ENCODE measurements at regions not wholly inside any gene's neighbourhood (a gene's known extent, or its start where the extent isn't known, plus 50 kb on each side); places are given as distances from the start of the nearest gene placed in this dataset.
"Not testable (repeated sequence)": the region's sequence is repeated elsewhere in the genome, so short reads cannot be mapped to it uniquely, and the experiment has no call there.

GRCh38 chr2:7094231-7094741 is 177.1 kb downstream of the RNF144A start:
- Histone ChIP-seq H3K4me3 (ENCODE audit: low read length in 2 of 2) (no peak overlapping the region), H3K9me3 (ENCODE audit: control insufficient read depth in 2 of 2, insufficient read depth in 1 of 2, low read length in 1 of 2) (no peaks in the 10 kb centered on the region), H3K27me3 (ENCODE audit: control insufficient read depth in 2 of 2, insufficient read depth in 1 of 2, low read length in 1 of 2) (no peaks in the 10 kb centered on the region), H3K36me3 (ENCODE audit: control insufficient read depth in 2 of 2, insufficient read depth in 2 of 2, low read length in 1 of 2) (no peaks in the 10 kb centered on the region), H3K27ac (ENCODE audit: low read depth in 1 of 2, low read length in 1 of 2) (no peak overlapping the region), H3K4me1 (ENCODE audit: control insufficient read depth in 2 of 2, insufficient read depth in 2 of 2, low read length in 2 of 2) (peaks cover 0 to 6% of the 10 kb centered on the region in 2 donors)
- 91% methylated on average over 12 of the region's 12 CpGs for WGBS
- no peak for DNase-seq (ENCODE audit: low read depth in 6 of 9, low spot score in 9 of 9)

GRCh38 chr2:7096726-7097352 is 179.6 kb downstream of the RNF144A start:
- Histone ChIP-seq H3K9me3 (ENCODE audit: control insufficient read depth in 2 of 2, insufficient read depth in 1 of 2, low read length in 1 of 2) (no peaks in the 10 kb centered on the region), H3K27ac (ENCODE audit: low read depth in 1 of 2, low read length in 1 of 2) (no peak overlapping the region), H3K4me3 (ENCODE audit: low read length in 2 of 2) (no peak overlapping the region), H3K36me3 (ENCODE audit: control insufficient read depth in 2 of 2, insufficient read depth in 2 of 2, low read length in 1 of 2) (no peaks in the 10 kb centered on the region), H3K27me3 (ENCODE audit: control insufficient read depth in 2 of 2, insufficient read depth in 1 of 2, low read length in 1 of 2) (no peaks in the 10 kb centered on the region), H3K4me1 (ENCODE audit: control insufficient read depth in 2 of 2, insufficient read depth in 2 of 2, low read length in 2 of 2) (peaks cover 0 to 6% of the 10 kb centered on the region in 2 donors)
- WGBS = 92% methylated on average over 20 of the region's 20 CpGs
- no peak for DNase-seq (ENCODE audit: low read depth in 6 of 9, low spot score in 9 of 9)

GRCh38 chr2:7097353-7097895 is 180.2 kb downstream of the RNF144A start:
- H3K9me3 ChIP-seq (ENCODE audit: control insufficient read depth in 2 of 2, insufficient read depth in 1 of 2, low read length in 1 of 2) = no peaks in the 10 kb centered on the region
- peaks cover 0 to 6% of the 10 kb centered on the region in 2 donors for H3K4me1 ChIP-seq (ENCODE audit: control insufficient read depth in 2 of 2, insufficient read depth in 2 of 2, low read length in 2 of 2)
- H3K27me3 ChIP-seq (ENCODE audit: control insufficient read depth in 2 of 2, insufficient read depth in 1 of 2, low read length in 1 of 2) = no peaks in the 10 kb centered on the region
- H3K27ac ChIP-seq (ENCODE audit: low read depth in 1 of 2, low read length in 1 of 2) = no peak overlapping the region
- H3K36me3 ChIP-seq (ENCODE audit: control insufficient read depth in 2 of 2, insufficient read depth in 2 of 2, low read length in 1 of 2) = no peaks in the 10 kb centered on the region
- 2% methylated on average over 18 of the region's 18 CpGs for WGBS
- peak; percentile 37 to 84 (median 67) for DNase-seq (ENCODE audit: low read depth in 6 of 9, low spot score in 9 of 9)
- H3K4me3 ChIP-seq (ENCODE audit: low read length in 2 of 2) = no peak overlapping the region

GRCh38 chr2:7098816-7099215 is 181.6 kb downstream of the RNF144A start:
- WGBS = 95% methylated on average over 4 of the region's 4 CpGs
- H3K4me1 ChIP-seq (ENCODE audit: control insufficient read depth in 2 of 2, insufficient read depth in 2 of 2, low read length in 2 of 2) = peaks cover 0 to 6% of the 10 kb centered on the region in 2 donors
- H3K27ac ChIP-seq (ENCODE audit: low read depth in 1 of 2, low read length in 1 of 2) = no peak overlapping the region

GRCh38 chr2:7099687-7100086 is 182.5 kb downstream of the RNF144A start:
- not testable (repeated sequence) for H3K9me3 ChIP-seq (ENCODE audit: control insufficient read depth in 2 of 2, insufficient read depth in 1 of 2, low read length in 1 of 2); H3K27ac ChIP-seq (ENCODE audit: low read depth in 1 of 2, low read length in 1 of 2); H3K4me3 ChIP-seq (ENCODE audit: low read length in 2 of 2); H3K27me3 ChIP-seq (ENCODE audit: control insufficient read depth in 2 of 2, insufficient read depth in 1 of 2, low read length in 1 of 2); H3K4me1 ChIP-seq (ENCODE audit: control insufficient read depth in 2 of 2, insufficient read depth in 2 of 2, low read length in 2 of 2); DNase-seq (ENCODE audit: low read depth in 6 of 9, low spot score in 9 of 9); H3K36me3 ChIP-seq (ENCODE audit: control insufficient read depth in 2 of 2, insufficient read depth in 2 of 2, low read length in 1 of 2)
- WGBS = 82% methylated on average over 4 of the region's 4 CpGs

More at GRCh38 chr2:7098816-7099215, 181.6 kb downstream of the RNF144A start:
- Histone ChIP-seq H3K9me3 (ENCODE audit: control insufficient read depth in 2 of 2, insufficient read depth in 1 of 2, low read length in 1 of 2) (no peaks in the 10 kb centered on the region), H3K4me3 (ENCODE audit: low read length in 2 of 2) (no peak overlapping the region), H3K27me3 (ENCODE audit: control insufficient read depth in 2 of 2, insufficient read depth in 1 of 2, low read length in 1 of 2) (no peaks in the 10 kb centered on the region), H3K36me3 (ENCODE audit: control insufficient read depth in 2 of 2, insufficient read depth in 2 of 2, low read length in 1 of 2) (no peaks in the 10 kb centered on the region)
- DNase-seq (ENCODE audit: low read depth in 6 of 9, low spot score in 9 of 9) = no peak

- Histone ChIP-seq H3K36me3 (ENCODE audit: control insufficient read depth in 2 of 2, insufficient read depth in 2 of 2, low read length in 1 of 2) (no peaks in the 10 kb centered on the region), H3K9me3 (ENCODE audit: control insufficient read depth in 2 of 2, insufficient read depth in 1 of 2, low read length in 1 of 2) (no peaks in the 10 kb centered on the region), H3K27me3 (ENCODE audit: control insufficient read depth in 2 of 2, insufficient read depth in 1 of 2, low read length in 1 of 2) (no peaks in the 10 kb centered on the region), H3K27ac (ENCODE audit: low read depth in 1 of 2, low read length in 1 of 2) (no peak overlapping the region), H3K4me1 (ENCODE audit: control insufficient read depth in 2 of 2, insufficient read depth in 2 of 2, low read length in 2 of 2) (peaks cover 0 to 3% of the 10 kb centered on the region in 2 donors), H3K4me3 (ENCODE audit: low read length in 2 of 2) (no peak overlapping the region)
- WGBS = 97% methylated on average over 4 of the region's 4 CpGs
- no peak for DNase-seq (ENCODE audit: low read depth in 6 of 9, low spot score in 9 of 9)
Observed at GRCh38 chr2:7102826-7103225, 185.6 kb downstream of the RNF144A start.

GRCh38 chr2:7108792-7109532 is 191.8 kb downstream of the RNF144A start:
- DNase-seq (ENCODE audit: low read depth in 6 of 9, low spot score in 9 of 9) = no peak
- H3K9me3 ChIP-seq (ENCODE audit: control insufficient read depth in 2 of 2, insufficient read depth in 1 of 2, low read length in 1 of 2) = no peaks in the 10 kb centered on the region
- no peaks in the 10 kb centered on the region for H3K36me3 ChIP-seq (ENCODE audit: control insufficient read depth in 2 of 2, insufficient read depth in 2 of 2, low read length in 1 of 2)
- no peaks in the 10 kb centered on the region for H3K27me3 ChIP-seq (ENCODE audit: control insufficient read depth in 2 of 2, insufficient read depth in 1 of 2, low read length in 1 of 2)
- no peak overlapping the region for H3K27ac ChIP-seq (ENCODE audit: low read depth in 1 of 2, low read length in 1 of 2)
- no peak overlapping the region for H3K4me3 ChIP-seq (ENCODE audit: low read length in 2 of 2)
- 83% methylated on average over 13 of the region's 13 CpGs for WGBS
- H3K4me1 ChIP-seq (ENCODE audit: control insufficient read depth in 2 of 2, insufficient read depth in 2 of 2, low read length in 2 of 2) = peaks cover 0 to 3% of the 10 kb centered on the region in 2 donors

GRCh38 chr2:7109533-7109885 is 192.3 kb downstream of the RNF144A start:
- Histone ChIP-seq H3K27ac (ENCODE audit: low read depth in 1 of 2, low read length in 1 of 2) (no peak overlapping the region), H3K9me3 (ENCODE audit: control insufficient read depth in 2 of 2, insufficient read depth in 1 of 2, low read length in 1 of 2) (no peaks in the 10 kb centered on the region), H3K4me3 (ENCODE audit: low read length in 2 of 2) (no peak overlapping the region), H3K4me1 (ENCODE audit: control insufficient read depth in 2 of 2, insufficient read depth in 2 of 2, low read length in 2 of 2) (peaks cover 0 to 3% of the 10 kb centered on the region in 2 donors), H3K36me3 (ENCODE audit: control insufficient read depth in 2 of 2, insufficient read depth in 2 of 2, low read length in 1 of 2) (no peaks in the 10 kb centered on the region), H3K27me3 (ENCODE audit: control insufficient read depth in 2 of 2, insufficient read depth in 1 of 2, low read length in 1 of 2) (no peaks in the 10 kb centered on the region)
- 95% methylated on average over 6 of the region's 6 CpGs for WGBS
- no peak for DNase-seq (ENCODE audit: low read depth in 6 of 9, low spot score in 9 of 9)

- Histone ChIP-seq H3K9me3 (ENCODE audit: control insufficient read depth in 2 of 2, insufficient read depth in 1 of 2, low read length in 1 of 2) (no peaks in the 10 kb centered on the region), H3K4me3 (ENCODE audit: low read length in 2 of 2) (no peak overlapping the region), H3K27me3 (ENCODE audit: control insufficient read depth in 2 of 2, insufficient read depth in 1 of 2, low read length in 1 of 2) (no peaks in the 10 kb centered on the region), H3K36me3 (ENCODE audit: control insufficient read depth in 2 of 2, insufficient read depth in 2 of 2, low read length in 1 of 2) (no peaks in the 10 kb centered on the region), H3K4me1 (ENCODE audit: control insufficient read depth in 2 of 2, insufficient read depth in 2 of 2, low read length in 2 of 2) (peaks cover 0 to 2% of the 10 kb centered on the region in 2 donors), H3K27ac (ENCODE audit: low read depth in 1 of 2, low read length in 1 of 2) (no peak overlapping the region)
- DNase-seq (ENCODE audit: low read depth in 6 of 9, low spot score in 9 of 9) = peak in 2 of 9 donors; percentile 18 to 31
Observed at GRCh38 chr2:7111626-7112025, 194.4 kb downstream of the RNF144A start.
